IPS DF 6.9 (cell line): ENCODE measurements at regions not wholly inside any gene's neighbourhood (a gene's known extent, or its start where the extent isn't known, plus 50 kb on each side); places are given as distances from the start of the nearest gene placed in this dataset.

ENCODE experiments used
- DNase-seq: peaks from one replicate; pipeline ENCODE4 v3.0.0-alpha.2; 2013; ENCODE audit warnings: low read depth, low spot score
- H3K27ac ChIP-seq: one replicate; pipeline ENCODE4 v1.5.1; 2013; ENCODE audit warnings: low read length, control low read depth
- H3K27me3 ChIP-seq: 2 replicates; pipeline ENCODE4 v1.6.1; 2013; ENCODE audit warnings: mild to moderate bottlenecking, low read length; ENCODE audit not compliant: control insufficient read depth, insufficient read depth
- H3K36me3 ChIP-seq: 2 replicates; pipeline ENCODE4 v1.6.1; 2013; ENCODE audit warnings: low read length; ENCODE audit not compliant: control insufficient read depth, insufficient read depth
- H3K4me1 ChIP-seq: 2 replicates; pipeline ENCODE4 v1.6.1; 2013; ENCODE audit warnings: low read length; ENCODE audit not compliant: control insufficient read depth, insufficient read depth
- H3K4me3 ChIP-seq: 2 replicates; pipeline ENCODE4 v1.5.1; 2013; ENCODE audit warnings: mild to moderate bottlenecking, low read length
- H3K9me3 ChIP-seq: 2 replicates; pipeline ENCODE4 v1.6.1; 2013; ENCODE audit warnings: low read length, inconsistent platforms; ENCODE audit not compliant: control insufficient read depth, insufficient read depth
- WGBS: extraction: QIAGEN DNeasy Blood & Tissue Kit; methylation state at CpG from one replicate; pipeline ENCODE4 v1.1.7; 2013; ENCODE audit warnings: mixed read lengths, missing lambda C conversion rate; ENCODE audit not compliant: insufficient read length, insufficient coverage; 5-methylcytosine and 5-hydroxymethylcytosine counted together

GRCh38 chr9:86733929-86734328 lies 213.4 kb downstream of the GAS1 start:
- WGBS: no CpG with 5 or more reads among the region's 6 CpGs
- Histone ChIP-seq H3K27ac (no peak overlapping the region), H3K36me3 (no peaks in the 10 kb centered on the region), H3K9me3 (no peaks in the 10 kb centered on the region), H3K4me3 (no peak overlapping the region), H3K27me3 (no peaks in the 10 kb centered on the region), H3K4me1 (no peaks in the 10 kb centered on the region)
- DNase-seq: no peak

DNA sequence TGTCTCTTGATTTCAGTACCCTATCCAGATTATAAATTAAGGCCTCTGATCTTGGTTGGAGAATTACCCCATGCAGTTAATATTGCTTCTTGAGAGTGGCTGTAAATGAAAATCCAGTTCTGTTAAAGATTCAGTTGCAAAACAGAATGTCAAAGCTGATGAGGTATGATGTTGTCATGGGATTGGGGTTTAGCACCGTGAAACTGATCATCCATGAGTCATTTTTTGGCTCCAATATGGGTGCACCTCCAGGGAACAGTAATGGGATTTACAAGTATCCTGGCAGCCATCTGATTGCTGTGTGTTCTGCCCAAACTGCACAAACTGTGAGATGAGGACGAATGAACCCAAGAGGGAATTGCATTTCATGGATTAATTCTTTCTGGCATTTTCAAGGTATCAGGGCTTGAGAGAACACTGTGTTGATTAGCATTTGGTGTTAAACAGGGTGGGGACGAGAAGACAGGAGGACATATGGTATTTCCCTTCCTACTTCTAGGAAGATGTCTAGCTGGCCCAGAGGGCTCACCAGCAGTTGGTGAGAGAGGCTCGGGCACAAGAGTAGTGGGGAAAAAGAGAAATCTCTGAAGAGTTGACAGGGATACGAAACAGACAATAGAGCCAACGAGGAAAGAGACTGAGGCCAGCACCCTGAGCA lies 214.7 kb downstream of the GAS1 start:
- no peak overlapping the region for H3K27ac ChIP-seq
- WGBS: no CpG with 5 or more reads among the region's 6 CpGs

DNA sequence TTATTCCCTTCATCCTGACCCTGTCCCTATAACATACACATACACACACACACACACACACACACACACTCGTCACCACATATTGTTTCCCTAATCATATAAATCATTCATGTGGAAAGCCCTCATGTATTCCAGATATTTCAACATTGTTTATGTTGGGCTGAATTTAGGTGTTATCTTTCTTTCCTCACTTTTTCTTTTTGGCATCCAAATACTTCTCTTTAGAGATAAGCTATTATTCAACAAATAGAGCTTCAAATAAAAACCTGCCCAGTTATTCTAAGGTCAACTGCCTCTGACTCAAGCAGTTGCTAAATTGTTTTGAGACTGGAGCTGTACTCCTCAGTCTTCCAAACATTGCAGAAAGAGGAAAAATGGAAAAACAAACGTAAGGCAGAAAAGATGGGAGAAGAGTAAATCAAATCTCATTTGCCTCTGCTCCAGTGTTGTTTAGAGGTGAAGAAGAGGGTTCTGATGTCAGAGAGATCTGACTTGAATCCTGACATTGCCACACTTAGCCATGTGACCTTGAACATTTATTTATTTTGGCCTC lies 215.7 kb downstream of the GAS1 start:
- Histone ChIP-seq H3K27me3 (no peaks in the 10 kb centered on the region), H3K4me1 (no peaks in the 10 kb centered on the region), H3K9me3 (no peaks in the 10 kb centered on the region), H3K27ac (no peak overlapping the region), H3K36me3 (no peaks in the 10 kb centered on the region), H3K4me3 (no peak overlapping the region)
- DNase-seq: no peak
- no CpG with 5 or more reads among the region's 2 CpGs for WGBS

More for the DNA sequence above, 214.7 kb downstream of the GAS1 start:
- no peak overlapping the region for H3K4me3 ChIP-seq
- DNase-seq: no peak
- no peaks in the 10 kb centered on the region for H3K4me1 ChIP-seq
- no peaks in the 10 kb centered on the region for H3K27me3 ChIP-seq
- H3K36me3 ChIP-seq: no peaks in the 10 kb centered on the region
- no peaks in the 10 kb centered on the region for H3K9me3 ChIP-seq

DNA sequence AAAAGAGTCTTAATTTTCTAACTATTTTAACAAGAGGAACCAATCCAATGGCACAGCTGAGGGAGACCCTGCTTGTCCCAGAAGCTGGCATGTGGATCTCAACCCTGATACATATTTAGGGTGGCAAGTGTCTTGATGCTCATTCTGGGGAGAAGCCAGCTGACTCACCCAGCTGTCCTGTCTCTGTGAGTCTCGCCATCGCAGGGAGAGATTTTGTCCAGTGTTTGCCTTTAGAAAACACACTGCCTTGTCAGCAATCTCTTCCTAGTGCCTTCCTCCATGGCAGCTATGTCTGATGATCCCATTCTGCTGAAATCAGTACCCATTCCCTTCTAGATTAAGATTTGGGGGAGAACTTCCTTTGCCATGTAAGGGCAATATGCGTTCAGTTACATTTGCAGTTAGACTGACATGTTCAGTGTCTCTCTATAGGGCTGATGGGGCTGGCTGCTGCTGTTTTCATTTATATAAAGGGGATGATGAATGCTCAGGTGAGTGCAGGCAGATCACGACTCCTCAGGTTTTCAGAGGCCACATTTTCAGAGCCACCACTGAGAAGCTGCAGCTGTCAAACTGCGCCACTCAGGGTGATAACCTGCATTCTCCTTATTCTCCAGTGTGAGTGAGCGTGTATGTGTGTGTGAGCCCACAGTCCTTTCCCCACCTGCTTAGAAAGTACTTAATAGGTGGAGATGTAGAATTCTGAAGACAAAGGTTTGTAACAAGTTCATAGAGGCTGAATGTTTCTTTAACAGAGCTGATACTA lies 217.0 kb downstream of the GAS1 start:
- no peak for DNase-seq
- no peaks in the 10 kb centered on the region for H3K4me1 ChIP-seq
- no CpG with 5 or more reads among the region's 6 CpGs for WGBS
- no peak overlapping the region for H3K27ac ChIP-seq
- H3K27me3 ChIP-seq: no peaks in the 10 kb centered on the region
- H3K9me3 ChIP-seq: no peaks in the 10 kb centered on the region
- H3K4me3 ChIP-seq: no peak overlapping the region
- no peaks in the 10 kb centered on the region for H3K36me3 ChIP-seq

DNA sequence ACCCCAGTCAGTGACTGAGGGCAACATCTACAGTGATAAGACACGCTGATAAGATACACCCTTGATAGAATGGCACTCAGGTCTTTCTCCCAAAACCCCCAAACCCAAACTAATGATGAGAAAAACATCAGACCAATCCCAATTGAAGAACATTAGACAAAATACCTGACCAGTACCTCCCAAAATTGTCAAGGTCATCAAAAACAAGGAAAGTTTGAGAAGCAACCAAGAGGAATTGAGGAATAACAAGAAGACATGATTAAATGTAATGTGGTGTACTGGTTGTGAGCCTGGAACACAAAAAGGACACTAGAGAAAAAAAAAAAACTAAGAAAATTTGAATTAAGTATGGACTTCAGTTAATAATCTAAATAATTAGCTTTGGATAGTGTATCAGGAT lies 222.8 kb downstream of the GAS1 start:
- WGBS: no CpG with 5 or more reads among the region's 1 CpG
- Histone ChIP-seq H3K27me3 (no peaks in the 10 kb centered on the region), H3K36me3 (no peaks in the 10 kb centered on the region), H3K9me3 (no peaks in the 10 kb centered on the region), H3K4me3 (no peak overlapping the region), H3K4me1 (peaks cover 1% of the 10 kb centered on the region; the same call in 1 of the 2 replicates), H3K27ac (no peak overlapping the region)
- DNase-seq: no peak

DNA sequence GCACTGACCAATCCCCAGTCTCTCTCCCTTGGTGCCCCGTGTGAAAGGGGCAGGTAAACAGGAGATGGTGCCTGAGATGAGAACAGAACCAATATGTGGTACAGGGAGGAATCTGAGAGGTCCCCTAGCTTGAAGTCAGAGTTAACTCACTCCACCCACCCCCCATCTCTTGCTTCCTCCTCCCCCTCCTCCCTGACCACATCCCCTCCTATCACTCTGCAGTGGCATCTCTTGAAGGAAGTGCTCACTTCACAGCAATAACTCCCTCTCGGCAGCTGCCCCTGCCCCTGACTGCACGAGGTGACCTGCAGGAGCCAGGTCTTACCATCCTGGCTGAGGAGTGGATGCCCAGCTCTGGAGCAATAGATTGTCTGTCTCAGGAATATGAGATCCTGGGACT lies 224.0 kb downstream of the GAS1 start:
- Histone ChIP-seq H3K36me3 (no peaks in the 10 kb centered on the region), H3K27me3 (no peaks in the 10 kb centered on the region), H3K4me1 (peaks cover 1% of the 10 kb centered on the region; the same call in 1 of the 2 replicates), H3K27ac (no peak overlapping the region), H3K4me3 (no peak overlapping the region), H3K9me3 (no peaks in the 10 kb centered on the region)
- WGBS: no CpG with 5 or more reads among the region's 3 CpGs
- DNase-seq: no peak

GRCh38 chr9:86722706-86723075 lies 224.6 kb downstream of the GAS1 start:
- no peak overlapping the region for H3K4me3 ChIP-seq
- H3K27me3 ChIP-seq: no peaks in the 10 kb centered on the region
- no peak for DNase-seq
- peaks cover 1% of the 10 kb centered on the region; the same call in 1 of the 2 replicates for H3K4me1 ChIP-seq
- H3K27ac ChIP-seq: no peak overlapping the region
- no CpG with 5 or more reads among the region's 3 CpGs for WGBS
- no peaks in the 10 kb centered on the region for H3K36me3 ChIP-seq
- H3K9me3 ChIP-seq: no peaks in the 10 kb centered on the region

- DNase-seq: no peak
- no CpG with 5 or more reads among the region's 5 CpGs for WGBS
- no peaks in the 10 kb centered on the region for H3K9me3 ChIP-seq
- H3K4me1 ChIP-seq: peaks cover 1% of the 10 kb centered on the region; the same call in 1 of the 2 replicates
- no peaks in the 10 kb centered on the region for H3K27me3 ChIP-seq
- no peaks in the 10 kb centered on the region for H3K36me3 ChIP-seq
- no peak overlapping the region for H3K4me3 ChIP-seq
- no peak overlapping the region for H3K27ac ChIP-seq
Measured at GRCh38 chr9:86721843-86722705, 225.2 kb downstream of the GAS1 start.

DNA sequence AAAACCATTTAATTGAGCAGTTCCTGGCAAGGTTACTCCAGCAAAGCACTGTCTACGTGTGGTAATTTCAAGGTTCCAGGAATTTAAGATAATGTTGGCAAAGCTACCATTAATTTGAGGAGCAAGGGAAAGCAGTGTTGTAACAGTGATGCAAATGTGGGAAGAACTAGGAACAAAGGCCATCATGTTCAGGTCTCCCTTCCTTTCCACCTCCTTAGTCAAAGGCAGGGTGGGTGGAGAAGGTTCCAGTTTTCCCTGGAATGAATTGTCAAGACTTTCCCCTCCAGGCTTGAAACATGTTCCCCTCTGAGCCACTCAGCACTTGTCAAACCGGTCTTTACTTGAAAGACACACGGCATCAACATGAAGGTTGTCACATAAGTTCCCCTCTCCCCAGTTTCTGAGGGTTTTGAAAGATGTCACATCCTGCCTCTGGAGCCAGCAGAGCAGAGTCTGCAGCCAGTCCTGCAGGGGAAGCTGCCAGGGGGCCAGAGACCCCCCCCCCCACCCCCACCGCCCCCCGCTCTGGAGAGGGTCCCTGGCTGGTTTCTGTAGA lies 226.0 kb downstream of the GAS1 start:
- WGBS: no CpG with 5 or more reads among the region's 5 CpGs
- Histone ChIP-seq H3K27ac (no peak overlapping the region), H3K27me3 (no peaks in the 10 kb centered on the region), H3K4me1 (peaks cover 1% of the 10 kb centered on the region; the same call in 1 of the 2 replicates), H3K36me3 (no peaks in the 10 kb centered on the region), H3K4me3 (no peak overlapping the region), H3K9me3 (no peaks in the 10 kb centered on the region)
- no peak for DNase-seq
